ENCODE measurements at regions not wholly inside any gene's neighbourhood (a gene's known extent, or its start where the extent isn't known, plus 50 kb on each side); places are given as distances from the start of the nearest gene placed in this dataset.

DNA sequence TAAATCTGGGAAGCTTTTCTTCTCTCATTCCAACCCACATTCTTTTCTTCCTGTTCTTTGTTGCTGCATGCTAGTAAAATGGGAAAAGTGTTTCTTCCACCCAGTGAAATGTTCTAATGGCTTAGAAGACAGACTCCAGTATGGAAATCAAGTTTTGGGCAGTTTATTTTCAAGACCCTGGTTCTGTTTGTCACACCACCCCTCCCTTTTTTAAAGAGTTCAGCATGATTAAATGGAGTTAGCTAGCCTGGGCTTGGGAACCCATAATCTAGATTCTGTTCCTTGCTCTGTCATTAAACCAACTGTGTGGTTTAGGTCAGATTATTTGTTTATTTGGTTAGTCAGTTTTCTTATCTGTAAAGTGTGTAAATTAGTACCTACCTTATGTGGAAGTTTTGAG lies 151.8 kb upstream of the NT5C1B start:
- TF ChIP-seq, protein P1, sequence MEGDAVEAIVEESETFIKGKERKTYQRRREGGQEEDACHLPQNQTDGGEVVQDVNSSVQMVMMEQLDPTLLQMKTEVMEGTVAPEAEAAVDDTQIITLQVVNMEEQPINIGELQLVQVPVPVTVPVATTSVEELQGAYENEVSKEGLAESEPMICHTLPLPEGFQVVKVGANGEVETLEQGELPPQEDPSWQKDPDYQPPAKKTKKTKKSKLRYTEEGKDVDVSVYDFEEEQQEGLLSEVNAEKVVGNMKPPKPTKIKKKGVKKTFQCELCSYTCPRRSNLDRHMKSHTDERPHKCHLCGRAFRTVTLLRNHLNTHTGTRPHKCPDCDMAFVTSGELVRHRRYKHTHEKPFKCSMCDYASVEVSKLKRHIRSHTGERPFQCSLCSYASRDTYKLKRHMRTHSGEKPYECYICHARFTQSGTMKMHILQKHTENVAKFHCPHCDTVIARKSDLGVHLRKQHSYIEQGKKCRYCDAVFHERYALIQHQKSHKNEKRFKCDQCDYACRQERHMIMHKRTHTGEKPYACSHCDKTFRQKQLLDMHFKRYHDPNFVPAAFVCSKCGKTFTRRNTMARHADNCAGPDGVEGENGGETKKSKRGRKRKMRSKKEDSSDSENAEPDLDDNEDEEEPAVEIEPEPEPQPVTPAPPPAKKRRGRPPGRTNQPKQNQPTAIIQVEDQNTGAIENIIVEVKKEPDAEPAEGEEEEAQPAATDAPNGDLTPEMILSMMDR (IDR thresholded peaks at IDR 0.05; ENCODE audit: insufficient read depth, low read length), result no peak
- no peak for TF ChIP-seq POLR2AphosphoS5 (IDR thresholded peaks at IDR 0.05; ENCODE audit: low read depth)
